ENCODE measurements at regions not wholly inside any gene's neighbourhood (a gene's known extent, or its start where the extent isn't known, plus 50 kb on each side); places are given as distances from the start of the nearest gene placed in this dataset.
"Not testable (repeated sequence)": the region's sequence is repeated elsewhere in the genome, so short reads cannot be mapped to it uniquely, and the experiment has no call there.

- no peak for DNase-seq
Measured at GRCh38 chrX:81857192-81857591, 655.3 kb downstream of the SH3BGRL start.

- no peak for DNase-seq
Measured at GRCh38 chrX:81866873-81867272, 665.0 kb downstream of the SH3BGRL start.

GRCh38 chrX:81868979-81869378 is 667.1 kb downstream of the SH3BGRL start:
- no peak for DNase-seq

GRCh38 chrX:81874807-81875206 is 672.9 kb downstream of the SH3BGRL start:
- DNase-seq: no peak

GRCh38 chrX:81875800-81876199 is 673.9 kb downstream of the SH3BGRL start:
- DNase-seq: no peak

GRCh38 chrX:81876437-81876836 is 674.5 kb downstream of the SH3BGRL start:
- no peak for DNase-seq

- DNase-seq: no peak
Measured at GRCh38 chrX:81890521-81890920, 688.6 kb downstream of the SH3BGRL start.

- DNase-seq: no peak
Measured at GRCh38 chrX:81900522-81900921, 698.6 kb downstream of the SH3BGRL start.

GRCh38 chrX:81925812-81926211 is 723.9 kb downstream of the SH3BGRL start:
- no peak for DNase-seq

GRCh38 chrX:81945911-81946310 is 744.0 kb downstream of the SH3BGRL start:
- DNase-seq: not testable (repeated sequence)

GRCh38 chrX:81957318-81957717 is 755.4 kb downstream of the SH3BGRL start:
- DNase-seq: no peak

GRCh38 chrX:81957900-81958545 is 756.1 kb downstream of the SH3BGRL start:
- DNase-seq: peak; percentile 34

- no peak for DNase-seq
Measured at GRCh38 chrX:81959964-81960363, 758.1 kb downstream of the SH3BGRL start.

- DNase-seq: not testable (repeated sequence)
Measured at GRCh38 chrX:81974413-81974812, 772.5 kb downstream of the SH3BGRL start.

GRCh38 chrX:81979806-81980515 is 778.1 kb downstream of the SH3BGRL start:
- no peak for DNase-seq

GRCh38 chrX:81987217-81987616 is 785.3 kb downstream of the SH3BGRL start:
- DNase-seq: not testable (repeated sequence)

- DNase-seq: no peak
Measured at GRCh38 chrX:81996166-81996565, 794.3 kb downstream of the SH3BGRL start.

- no peak for DNase-seq
Measured at GRCh38 chrX:82029571-82030218, 827.8 kb downstream of the SH3BGRL start.

GRCh38 chrX:82031250-82031649 is 829.3 kb downstream of the SH3BGRL start:
- DNase-seq: no peak

- DNase-seq: no peak
Measured at GRCh38 chrX:82038793-82039192, 836.9 kb downstream of the SH3BGRL start.

GRCh38 chrX:82041034-82041433 is 839.1 kb downstream of the SH3BGRL start:
- DNase-seq: no peak

- DNase-seq: no peak
Measured at GRCh38 chrX:82058728-82059127, 856.8 kb downstream of the SH3BGRL start.

GRCh38 chrX:82070948-82071347 is 869.0 kb downstream of the SH3BGRL start:
- no peak for DNase-seq

GRCh38 chrX:82081027-82081426 is 879.1 kb downstream of the SH3BGRL start:
- DNase-seq: no peak
